Pancreas (tissue), 10 donors: ENCODE measurements at regions not wholly inside any gene's neighbourhood (a gene's known extent, or its start where the extent isn't known, plus 50 kb on each side); places are given as distances from the start of the nearest gene placed in this dataset.
"Not testable (repeated sequence)": the region's sequence is repeated elsewhere in the genome, so short reads cannot be mapped to it uniquely, and the experiment has no call there.

Experiments
- ATAC-seq, 4 donors: fragments of 200-7000 bp; cut with Tn5 transposase; one replicate each; pipeline versions ENCODE4 v1.8.0 to v1.9.1; 2020; ENCODE audit warnings: mild to moderate bottlenecking in 4 of 4, moderate library complexity in 4 of 4
- DNase-seq, 6 donors: peaks; one replicate each; pipeline ENCODE4 v3.0.0-alpha.2; 2020
- FAIRE-seq: peaks from 2 replicates; lab custom pipeline; 2012; peaks lifted over from hg19 to GRCh38; lab: Jason Lieb, UNC
- H3K27ac ChIP-seq, 4 donors: fragments of 200-600 bp; sonication (generic); 1 replicate in 3 of 4; 2 replicates in 1 of 4; pipeline versions ENCODE4 v1.5.0 to v1.8.0; 2020
- H3K27me3 ChIP-seq, 4 donors: fragments of 200-600 bp; one replicate each; pipeline ENCODE4 v1.8.0; 2021
- H3K36me3 ChIP-seq, 3 donors: fragments of 200-600 bp; sonication (generic) in 1 of 3; one replicate each; pipeline versions ENCODE4 v1.5.0 to v1.8.0; 2020 to 2021
- H3K4me1 ChIP-seq, 3 donors: fragments of 200-600 bp; one replicate each; pipeline ENCODE4 v1.8.0; 2021
- H3K4me3 ChIP-seq, 4 donors: fragments of 200-600 bp; sonication (generic) in 2 of 4; one replicate each; pipeline versions ENCODE4 v1.5.0 to v1.8.0; 2020 to 2021
- H3K9me3 ChIP-seq, 4 donors: fragments of 200-600 bp; one replicate each; pipeline ENCODE4 v1.8.0; 2021
- WGBS, 2 donors: extraction: QIAGEN DNeasy Blood & Tissue Kit; methylation state at CpG; one replicate each; pipeline ENCODE4 v1.1.7; 2013; 5-methylcytosine and 5-hydroxymethylcytosine counted together
- intact Hi-C, 3 donors: fragments of 100-400 bp; cut with DNase I; formaldehyde crosslinking; loops; one replicate each; pipeline versions ENCODE4 v1.11.1 to v1.14.2; 2022
- TF ChIP-seq, protein P1 (sequence below), 4 donors: fragments of 200-600 bp; sonication (generic) in 3 of 4; IDR thresholded peaks; one replicate each; pipeline versions ENCODE4 v1.5.0 to v1.8.0; 2021; ENCODE audit warnings: antibody characterized with exemption in 4 of 4
- donor health status: healthy with polysubstance abuse.
- donor health status: DM: no; HTN: no; CAD: no; lungs with moderate emphysema.
- donor health status: DM: no; HTN: no; CAD: no.
- donor health status: control.
- donor health status: control.
- donor health status: Bipolar disorder and iron deficiency.
- donor health status: DM: yes; HTN: yes; CAD: no.
- donor health status: DM: no; HTN: no; CAD: no.
- donor health status: DM: no; HTN: no; CAD: no.
- donor health status: DM: yes; HTN: yes; CAD: no.

DNA sequence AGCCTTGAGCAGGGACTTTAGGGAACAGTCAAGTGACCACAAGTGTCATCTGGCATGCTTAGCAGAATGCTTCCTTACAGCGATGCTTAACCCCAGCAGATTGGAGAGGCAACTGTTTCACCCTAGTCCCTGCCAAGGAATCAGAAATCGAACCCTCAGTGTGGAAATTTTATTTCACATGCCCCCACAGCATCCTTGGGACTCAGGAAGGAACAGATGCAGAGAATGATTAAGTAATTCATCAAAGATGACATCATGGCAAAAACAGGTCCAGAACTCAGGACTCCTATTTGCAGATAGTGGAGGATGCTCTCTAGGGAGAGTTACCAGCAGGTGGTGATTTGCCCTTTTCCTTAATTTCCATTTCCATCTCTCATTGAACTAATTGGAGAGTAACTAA lies 333.0 kb upstream of the KAZN start:
- Histone ChIP-seq H3K27me3 (peaks cover 0 to 3% (median 1%) of the 10 kb centered on the region in 4 donors), H3K4me3 (no peak overlapping the region), H3K27ac (no peak overlapping the region), H3K4me1 (no peaks in the 10 kb centered on the region), H3K36me3 (no peaks in the 10 kb centered on the region), H3K9me3 (no peaks in the 10 kb centered on the region)
- intact Hi-C loops = no loop called here
- FAIRE-seq (no peak), ATAC-seq (no peak), DNase-seq (no peak)
- TF ChIP-seq, protein P1, sequence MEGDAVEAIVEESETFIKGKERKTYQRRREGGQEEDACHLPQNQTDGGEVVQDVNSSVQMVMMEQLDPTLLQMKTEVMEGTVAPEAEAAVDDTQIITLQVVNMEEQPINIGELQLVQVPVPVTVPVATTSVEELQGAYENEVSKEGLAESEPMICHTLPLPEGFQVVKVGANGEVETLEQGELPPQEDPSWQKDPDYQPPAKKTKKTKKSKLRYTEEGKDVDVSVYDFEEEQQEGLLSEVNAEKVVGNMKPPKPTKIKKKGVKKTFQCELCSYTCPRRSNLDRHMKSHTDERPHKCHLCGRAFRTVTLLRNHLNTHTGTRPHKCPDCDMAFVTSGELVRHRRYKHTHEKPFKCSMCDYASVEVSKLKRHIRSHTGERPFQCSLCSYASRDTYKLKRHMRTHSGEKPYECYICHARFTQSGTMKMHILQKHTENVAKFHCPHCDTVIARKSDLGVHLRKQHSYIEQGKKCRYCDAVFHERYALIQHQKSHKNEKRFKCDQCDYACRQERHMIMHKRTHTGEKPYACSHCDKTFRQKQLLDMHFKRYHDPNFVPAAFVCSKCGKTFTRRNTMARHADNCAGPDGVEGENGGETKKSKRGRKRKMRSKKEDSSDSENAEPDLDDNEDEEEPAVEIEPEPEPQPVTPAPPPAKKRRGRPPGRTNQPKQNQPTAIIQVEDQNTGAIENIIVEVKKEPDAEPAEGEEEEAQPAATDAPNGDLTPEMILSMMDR (IDR thresholded peaks at IDR 0.05) = no peak
- 69 to 75% methylated on average over 2 of the region's 2 CpGs for WGBS, 2 donors

DNA sequence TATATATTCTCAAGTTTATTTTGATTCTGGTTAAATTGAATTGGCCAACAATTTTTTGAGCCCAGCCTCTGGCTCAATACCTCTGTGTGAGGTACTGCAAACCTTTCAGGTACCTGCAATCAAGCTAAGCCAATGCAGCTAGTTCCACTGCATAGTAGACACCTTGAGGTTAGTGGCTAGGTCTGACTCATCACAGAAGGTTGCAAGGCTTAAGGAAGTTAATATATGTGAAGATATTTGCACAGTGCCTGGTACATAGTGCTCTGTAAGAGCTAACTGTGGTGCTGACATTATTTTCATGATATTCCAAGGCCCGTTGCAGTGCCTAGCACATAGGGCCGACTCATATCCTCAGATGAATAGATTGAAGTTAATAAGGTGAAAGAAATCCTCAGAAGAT lies 330.5 kb upstream of the KAZN start:
- H3K27me3 ChIP-seq = peaks cover 0 to 3% (median 1%) of the 10 kb centered on the region in 4 donors
- no peaks in the 10 kb centered on the region for H3K4me1 ChIP-seq
- no peak for ATAC-seq
- no peaks in the 10 kb centered on the region for H3K9me3 ChIP-seq
- FAIRE-seq = no peak
- DNase-seq = no peak
- intact Hi-C loops = no loop called here
- H3K27ac ChIP-seq = no peak overlapping the region
- WGBS, 2 donors = 65 to 70% methylated on average over 2 of the region's 2 CpGs
- no peaks in the 10 kb centered on the region for H3K36me3 ChIP-seq
- H3K4me3 ChIP-seq = no peak overlapping the region
- TF ChIP-seq, protein P1 (IDR thresholded peaks at IDR 0.05) = no peak

DNA sequence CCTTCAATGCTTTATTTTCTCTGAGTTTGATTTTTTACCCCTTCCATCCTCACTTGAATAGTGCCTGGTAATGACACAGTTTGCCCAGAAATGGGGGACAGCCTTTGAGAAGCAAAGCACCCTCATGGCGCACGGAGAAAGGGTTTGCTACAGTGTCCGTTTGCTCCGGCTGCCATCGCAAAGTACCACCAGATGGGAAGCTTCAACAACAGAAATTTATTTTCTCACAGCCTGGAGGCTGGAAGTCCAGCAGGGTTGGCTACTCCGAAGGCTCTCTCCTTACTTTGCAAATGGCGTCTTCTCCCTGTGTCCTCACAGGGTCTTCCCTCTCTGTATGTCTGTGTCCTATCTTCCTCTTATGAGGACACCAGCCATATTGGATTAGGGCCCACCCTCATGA lies 327.7 kb upstream of the KAZN start:
- ATAC-seq (no peak), FAIRE-seq (no peak), DNase-seq (no peak)
- Histone ChIP-seq H3K4me1 (no peaks in the 10 kb centered on the region), H3K27ac (no peak overlapping the region), H3K9me3 (no peaks in the 10 kb centered on the region), H3K36me3 (no peaks in the 10 kb centered on the region), H3K27me3 (peaks cover 0 to 3% (median 1%) of the 10 kb centered on the region in 4 donors), H3K4me3 (no peak overlapping the region)
- TF ChIP-seq, protein P1 (IDR thresholded peaks at IDR 0.05) = no peak
- intact Hi-C loops = no loop called here
- WGBS, 2 donors = 79 to 88% methylated on average over 7 of the region's 7 CpGs

DNA sequence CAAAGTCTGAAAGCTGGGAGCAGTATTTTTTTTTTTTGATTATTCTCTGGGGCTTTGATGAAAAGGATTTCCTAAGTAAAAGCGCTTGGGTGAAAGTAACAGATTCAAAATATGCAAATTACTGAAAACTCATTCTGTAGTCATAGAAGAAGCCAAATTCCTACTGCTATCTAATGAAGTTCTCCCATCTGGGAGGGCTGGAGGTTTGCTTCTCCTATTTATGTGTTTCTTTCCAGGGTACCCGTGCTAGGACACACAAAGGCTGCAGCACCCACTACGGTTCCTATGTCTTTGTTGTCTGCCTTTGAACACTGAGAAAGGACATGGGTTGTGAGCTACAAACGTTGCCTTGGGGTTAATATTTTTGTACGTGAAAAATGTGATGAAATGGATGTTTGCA lies 324.7 kb upstream of the KAZN start:
- Histone ChIP-seq H3K36me3 (no peaks in the 10 kb centered on the region), H3K9me3 (no peaks in the 10 kb centered on the region), H3K4me3 (no peak overlapping the region), H3K27ac (no peak overlapping the region), H3K27me3 (no peaks in the 10 kb centered on the region), H3K4me1 (no peaks in the 10 kb centered on the region)
- DNase-seq (no peak), FAIRE-seq (no peak), ATAC-seq (no peak)
- TF ChIP-seq, protein P1 (IDR thresholded peaks at IDR 0.05) = no peak
- intact Hi-C loops = no loop called here
- 60 to 62% methylated on average over 5 of the region's 5 CpGs for WGBS, 2 donors

DNA sequence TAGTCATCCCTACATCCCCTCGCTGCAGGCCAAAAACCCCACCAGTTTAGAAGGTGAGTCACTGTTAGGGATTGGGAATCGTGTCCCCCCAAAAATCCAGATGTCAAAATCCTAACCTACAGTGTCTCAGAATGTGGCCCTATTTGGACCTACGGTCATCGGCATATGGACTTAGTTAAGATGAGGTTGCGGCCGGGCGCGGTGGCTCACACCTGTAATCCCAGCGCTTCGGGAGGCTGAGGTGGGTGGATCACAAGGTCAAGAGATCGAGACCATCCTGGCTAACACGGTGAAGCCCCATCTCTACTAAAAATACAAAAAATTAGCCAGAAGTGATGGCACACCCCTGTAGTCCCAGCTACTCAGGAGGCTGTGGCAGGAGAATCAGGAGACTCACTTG lies 318.6 kb upstream of the KAZN start:
- H3K4me1 ChIP-seq, ATAC-seq, intact Hi-C loops, H3K36me3 ChIP-seq, H3K27me3 ChIP-seq, FAIRE-seq, DNase-seq, H3K9me3 ChIP-seq, H3K27ac ChIP-seq, H3K4me3 ChIP-seq: not testable (repeated sequence)
- WGBS, 2 donors = 90 to 94% methylated on average over 12 of the region's 12 CpGs
